Activated CD4-positive, CD25-positive, alpha-beta regulatory T cell treated with anti-CD3 and anti-CD28 coated beads, Interleukin-2, amount 50 U/mL, for 24 hours (primary cell): ENCODE measurements at regions not wholly inside any gene's neighbourhood (a gene's known extent, or its start where the extent isn't known, plus 50 kb on each side); places are given as distances from the start of the nearest gene placed in this dataset.

Source experiments
- ATAC-seq, 2 donors: fragments of 150-1000 bp; cut with Tn5 transposase; one replicate each; pipeline ENCODE4 v1.10.0; 2021; ENCODE audit warnings: mild to moderate bottlenecking in 1 of 2, moderate library complexity in 1 of 2

DNA sequence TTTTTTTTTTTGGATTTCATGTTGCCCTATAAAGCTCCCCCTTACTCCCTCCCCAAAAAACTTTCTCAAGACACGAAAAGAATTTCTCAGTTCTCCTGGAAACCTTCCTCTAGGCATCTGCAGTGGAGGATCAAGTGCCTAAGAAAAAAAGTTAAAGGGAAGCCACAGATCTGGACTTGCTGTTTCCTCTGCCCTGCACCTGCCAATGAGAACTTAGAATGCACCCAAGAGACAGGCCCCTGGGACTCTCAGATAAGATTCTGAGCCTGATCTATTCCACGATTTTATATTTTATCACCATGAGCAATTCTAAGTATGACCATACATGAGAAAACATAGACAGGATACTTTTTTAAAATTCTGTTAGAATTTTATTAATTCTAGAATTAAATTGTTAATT, 728.9 kb downstream of the BCL11B start:
- no peak for ATAC-seq

DNA sequence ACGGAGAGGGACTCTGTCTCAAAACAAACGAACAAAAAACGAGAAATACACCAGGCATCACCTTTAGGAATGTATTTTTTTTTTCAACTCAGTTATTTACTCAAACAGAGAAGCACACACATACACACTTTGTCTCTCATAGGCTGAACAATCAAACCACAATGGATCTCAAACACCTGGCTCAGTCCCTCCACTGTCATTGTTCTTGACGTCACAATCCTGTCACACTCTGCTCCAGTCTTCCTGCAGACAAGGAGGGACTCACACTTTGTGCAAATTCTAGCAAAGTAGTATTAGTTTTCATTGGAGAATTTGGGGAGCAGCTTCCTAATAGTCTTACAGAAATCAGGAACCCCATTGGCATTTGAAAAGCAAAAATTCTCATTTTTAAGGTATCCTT, 727.8 kb downstream of the BCL11B start:
- ATAC-seq: no peak

- ATAC-seq: no peak
Observed at GRCh38 chr14:98545181-98545580, 726.8 kb downstream of the BCL11B start.

GRCh38 chr14:98548071-98548686, 723.8 kb downstream of the BCL11B start:
- peak; percentile 82 to 84 for ATAC-seq

- ATAC-seq: no peak
Observed at GRCh38 chr14:98551028-98551427, 721.0 kb downstream of the BCL11B start.

GRCh38 chr14:98555440-98555839, 716.6 kb downstream of the BCL11B start:
- ATAC-seq: no peak

GRCh38 chr14:98564006-98564405, 708.0 kb downstream of the BCL11B start:
- no peak for ATAC-seq

- ATAC-seq: no peak
Observed at GRCh38 chr14:98564541-98564940, 707.5 kb downstream of the BCL11B start.

- no peak for ATAC-seq
Observed at GRCh38 chr14:98571104-98571503, 700.9 kb downstream of the BCL11B start.

DNA sequence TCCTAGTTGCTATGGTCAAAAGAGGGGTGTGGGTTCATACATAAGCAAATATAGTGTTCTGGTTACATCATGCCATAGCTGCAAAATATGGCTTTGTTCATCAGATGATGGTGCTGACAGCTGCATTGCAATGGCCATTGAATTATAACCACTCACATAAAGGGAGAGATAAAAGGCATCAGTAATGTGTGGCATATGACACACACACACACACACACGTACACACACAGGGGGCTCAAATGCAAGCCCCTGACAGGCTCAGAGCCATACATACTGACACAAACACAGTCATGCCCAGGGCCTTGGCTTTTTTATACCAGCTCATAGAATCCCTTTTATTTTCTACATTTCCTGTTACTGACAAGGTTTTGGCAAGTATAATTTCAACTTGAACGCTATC, 698.9 kb downstream of the BCL11B start:
- ATAC-seq: no peak

- no peak for ATAC-seq
Observed at GRCh38 chr14:98576463-98576862, 695.5 kb downstream of the BCL11B start.

GRCh38 chr14:98578204-98578603, 693.8 kb downstream of the BCL11B start:
- no peak for ATAC-seq

DNA sequence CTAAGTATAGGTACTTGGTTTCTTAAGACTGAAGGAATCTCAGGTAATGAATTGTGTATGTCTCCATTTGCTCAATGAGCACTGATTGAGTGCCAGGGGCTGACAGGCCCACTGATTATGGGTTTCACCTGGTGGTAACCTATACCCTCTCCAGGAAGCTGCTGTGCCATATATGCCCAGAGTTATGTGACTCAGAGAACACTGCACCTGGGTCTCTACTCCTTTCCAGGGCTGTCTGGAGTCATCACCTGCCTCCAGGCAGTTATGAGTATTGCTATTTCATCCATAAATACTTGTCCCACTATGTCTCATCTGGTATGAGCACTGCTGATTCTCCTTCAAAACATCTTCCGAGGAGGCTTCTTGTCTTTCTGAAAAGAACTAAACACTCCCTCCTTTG, 692.9 kb downstream of the BCL11B start:
- ATAC-seq: no peak

- ATAC-seq: no peak
Observed at GRCh38 chr14:98580131-98580678, 691.8 kb downstream of the BCL11B start.

DNA sequence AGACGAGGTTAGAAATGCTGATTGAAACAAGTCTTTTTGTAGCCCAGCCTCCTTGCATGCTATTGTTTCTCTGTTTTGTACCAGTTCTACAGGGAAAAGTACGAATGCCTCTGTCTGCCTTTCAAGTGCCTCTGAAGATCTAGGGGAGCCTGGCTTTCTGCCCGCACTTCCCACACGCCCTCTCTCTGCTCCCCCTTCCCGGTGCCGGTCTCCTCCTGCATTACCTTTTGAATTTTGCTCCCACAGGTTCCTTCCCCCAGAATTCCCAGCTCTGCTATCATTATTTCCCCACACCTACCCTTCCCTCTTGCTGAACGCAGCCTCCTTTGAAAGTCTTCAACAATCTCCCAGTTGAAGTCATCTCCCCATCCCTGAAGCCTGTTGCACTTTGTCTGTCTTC, 689.7 kb downstream of the BCL11B start:
- no peak for ATAC-seq

- ATAC-seq: no peak
Observed at GRCh38 chr14:98591161-98591560, 680.8 kb downstream of the BCL11B start.

DNA sequence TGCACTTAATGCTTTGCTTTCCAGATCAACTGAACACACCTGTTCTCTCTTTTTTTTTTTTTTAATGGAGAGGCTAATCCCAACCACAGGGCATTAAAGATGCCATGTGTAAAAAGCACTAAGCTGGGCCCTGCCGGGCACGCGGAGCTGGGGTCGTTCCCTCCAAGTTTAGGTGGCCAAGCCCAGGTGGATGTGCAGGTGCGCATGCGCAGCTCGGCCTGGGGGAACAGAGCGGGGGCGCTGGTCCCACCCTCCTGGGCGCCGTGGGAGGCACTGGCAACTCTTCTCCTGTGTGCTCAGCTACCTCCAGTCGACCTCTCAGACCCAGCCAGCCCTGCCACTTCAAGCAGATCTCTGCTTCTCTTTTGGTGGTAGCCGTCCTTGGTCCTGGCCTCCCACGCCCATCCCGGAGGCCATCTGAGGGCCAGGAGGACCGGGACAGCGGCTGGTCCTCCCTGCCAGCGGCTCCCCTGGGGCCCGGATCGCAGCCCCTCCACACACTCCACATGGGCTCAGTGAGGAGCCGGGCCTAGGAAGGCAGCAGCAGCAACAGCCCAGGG, 679.3 kb downstream of the BCL11B start:
- no peak for ATAC-seq

GRCh38 chr14:98593361-98593761, 678.6 kb downstream of the BCL11B start:
- no peak for ATAC-seq

- ATAC-seq: no peak
Observed at GRCh38 chr14:98594156-98594555, 677.8 kb downstream of the BCL11B start.

DNA sequence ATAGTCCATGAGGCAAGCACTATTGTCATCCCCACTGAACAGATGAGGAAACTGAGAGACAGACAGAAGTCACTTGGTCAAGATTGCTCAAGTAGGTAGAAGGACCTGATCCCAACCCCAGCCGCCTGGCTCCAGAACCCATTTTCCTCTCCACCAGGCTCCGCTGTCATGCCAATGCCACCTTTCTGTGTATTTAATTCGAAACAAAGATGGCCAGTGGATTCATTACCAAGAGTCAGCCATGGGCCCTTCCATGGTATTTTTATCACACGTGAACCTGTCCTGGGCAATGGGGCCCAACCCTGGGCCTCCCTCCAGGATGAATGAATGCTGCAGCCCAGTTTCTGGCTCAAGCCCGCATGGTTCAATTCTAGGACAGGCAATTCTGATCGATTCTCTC, 673.4 kb downstream of the BCL11B start:
- ATAC-seq: no peak

DNA sequence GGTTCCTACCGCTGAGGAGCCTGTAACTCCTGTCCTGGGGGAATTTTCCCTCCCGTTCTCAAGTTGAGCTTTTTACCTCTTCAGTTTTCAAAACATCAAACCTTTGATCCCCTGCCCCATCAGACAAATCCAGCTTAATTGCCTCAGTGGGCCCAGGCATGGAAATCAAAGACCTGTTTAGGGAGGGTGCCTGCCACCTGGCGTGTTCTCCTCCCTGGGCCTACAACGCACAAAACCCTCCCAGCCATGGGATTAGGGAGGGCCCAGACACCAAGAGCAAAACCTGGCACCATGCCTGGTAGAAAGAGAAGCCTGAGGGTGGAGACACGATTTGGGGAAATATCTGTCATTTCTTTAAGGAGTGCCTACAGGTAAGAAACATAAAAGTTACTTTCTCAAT, 672.9 kb downstream of the BCL11B start:
- no peak for ATAC-seq

DNA sequence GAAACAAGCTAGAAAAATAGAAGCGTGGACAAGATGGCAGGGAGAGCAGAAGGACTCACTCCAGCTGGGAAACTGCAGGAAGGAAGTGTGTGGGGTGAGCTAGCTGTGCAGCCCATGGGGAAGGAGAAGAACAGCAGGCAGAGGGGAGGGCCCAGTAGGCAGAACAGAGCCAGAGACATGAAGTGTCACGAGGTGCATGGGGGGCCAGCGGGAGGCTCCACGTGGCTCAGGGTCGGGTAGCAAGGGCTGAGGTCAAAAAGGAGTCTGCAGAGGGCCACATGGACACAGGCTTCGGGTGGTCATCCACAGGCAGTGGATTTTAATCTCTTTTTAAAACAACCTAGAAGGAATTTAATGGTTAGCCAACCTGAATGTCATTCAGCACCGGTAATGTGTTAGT, 669.0 kb downstream of the BCL11B start:
- ATAC-seq: no peak

GRCh38 chr14:98605043-98605442, 667.0 kb downstream of the BCL11B start:
- ATAC-seq: no peak

GRCh38 chr14:98606041-98606640, 665.9 kb downstream of the BCL11B start:
- no peak for ATAC-seq
